ENCODE measurements at regions not wholly inside any gene's neighbourhood (a gene's known extent, or its start where the extent isn't known, plus 50 kb on each side); places are given as distances from the start of the nearest gene placed in this dataset.
A peak's percentile ranks its signal among the peaks of the same experiment; 100 is the strongest.

GRCh38 chr4:183763990-183764754 lies 105.1 kb downstream of the TRAPPC11 start:
- ATAC-seq (no peak), DNase-seq (no peak)
- Mint-ChIP-seq H3K36me3 (ENCODE audit: low read depth) (no peaks in the 10 kb centered on the region), H3K27me3 (peaks cover 7% of the 10 kb centered on the region), H3K27ac (no peak overlapping the region), H3K9me3 (no peaks in the 10 kb centered on the region), H3K4me3 (no peak overlapping the region), H3K4me1 (peaks cover 5% of the 10 kb centered on the region)

- Mint-ChIP-seq H3K4me3 (no peak overlapping the region), H3K4me1 (peaks cover 5% of the 10 kb centered on the region), H3K9me3 (no peaks in the 10 kb centered on the region), H3K27me3 (peaks cover 4% of the 10 kb centered on the region), H3K36me3 (ENCODE audit: low read depth) (no peaks in the 10 kb centered on the region), H3K27ac (no peak overlapping the region)
- DNase-seq = no peak
- ATAC-seq = no peak
Observed at GRCh38 chr4:183765251-183765911, 106.3 kb downstream of the TRAPPC11 start.

DNA sequence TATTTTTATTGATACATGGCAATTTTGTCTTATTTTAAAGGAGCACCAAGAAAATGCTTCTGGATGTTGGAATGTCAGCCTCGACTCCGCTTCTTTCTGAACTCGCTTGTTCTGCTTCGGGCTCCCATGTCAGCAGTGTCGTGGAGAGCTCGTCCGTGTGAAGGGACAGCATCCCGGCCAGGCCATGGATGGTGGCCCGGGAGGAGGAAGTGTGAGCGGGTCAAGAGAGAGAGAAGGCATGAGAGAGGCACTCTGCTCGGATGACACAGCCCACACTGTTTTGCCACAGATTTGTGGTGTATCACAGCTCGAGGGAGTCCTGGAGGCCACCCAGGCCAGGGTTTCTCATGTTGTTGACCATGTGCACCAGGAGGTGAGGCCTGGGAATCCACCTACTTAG lies 107.0 kb downstream of the TRAPPC11 start:
- Mint-ChIP-seq H3K27me3 (peaks cover 4% of the 10 kb centered on the region), H3K4me3 (no peak overlapping the region), H3K4me1 (peaks cover 5% of the 10 kb centered on the region), H3K27ac (no peak overlapping the region), H3K9me3 (no peaks in the 10 kb centered on the region), H3K36me3 (ENCODE audit: low read depth) (no peaks in the 10 kb centered on the region)
- no peak for DNase-seq
- ATAC-seq = no peak

GRCh38 chr4:183770906-183771305 lies 111.8 kb downstream of the TRAPPC11 start:
- no peaks in the 10 kb centered on the region for H3K27me3 Mint-ChIP-seq
- H3K36me3 Mint-ChIP-seq (ENCODE audit: low read depth) = no peaks in the 10 kb centered on the region
- ATAC-seq (no peak), DNase-seq (no peak)
- H3K9me3 Mint-ChIP-seq = no peaks in the 10 kb centered on the region
- H3K27ac Mint-ChIP-seq = no peak overlapping the region
- H3K4me1 Mint-ChIP-seq = no peaks in the 10 kb centered on the region
- H3K4me3 Mint-ChIP-seq = no peak overlapping the region

DNA sequence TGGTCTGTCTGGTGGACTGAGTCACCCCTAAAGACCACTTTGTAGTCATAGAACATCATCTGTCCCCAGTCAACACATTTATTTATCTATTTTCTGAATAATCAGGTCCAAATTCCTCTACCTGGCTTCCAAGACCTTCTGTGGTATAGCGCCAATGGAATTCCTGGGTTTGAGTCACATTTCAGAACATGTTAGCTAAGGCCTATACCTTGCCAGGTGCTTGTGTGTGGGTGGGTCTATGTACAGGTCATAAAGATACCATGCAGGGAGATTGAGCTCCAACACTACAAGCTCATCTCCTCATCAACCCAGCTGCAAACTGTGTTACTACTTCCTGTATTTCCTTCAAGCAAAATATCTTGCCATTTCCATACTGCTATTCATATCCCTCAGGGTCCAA lies 113.3 kb downstream of the TRAPPC11 start:
- H3K27me3 Mint-ChIP-seq = no peaks in the 10 kb centered on the region
- H3K27ac Mint-ChIP-seq = no peak overlapping the region
- DNase-seq = no peak
- no peaks in the 10 kb centered on the region for H3K4me1 Mint-ChIP-seq
- ATAC-seq = no peak
- no peaks in the 10 kb centered on the region for H3K9me3 Mint-ChIP-seq
- no peak overlapping the region for H3K4me3 Mint-ChIP-seq
- H3K36me3 Mint-ChIP-seq (ENCODE audit: low read depth) = no peaks in the 10 kb centered on the region

DNA sequence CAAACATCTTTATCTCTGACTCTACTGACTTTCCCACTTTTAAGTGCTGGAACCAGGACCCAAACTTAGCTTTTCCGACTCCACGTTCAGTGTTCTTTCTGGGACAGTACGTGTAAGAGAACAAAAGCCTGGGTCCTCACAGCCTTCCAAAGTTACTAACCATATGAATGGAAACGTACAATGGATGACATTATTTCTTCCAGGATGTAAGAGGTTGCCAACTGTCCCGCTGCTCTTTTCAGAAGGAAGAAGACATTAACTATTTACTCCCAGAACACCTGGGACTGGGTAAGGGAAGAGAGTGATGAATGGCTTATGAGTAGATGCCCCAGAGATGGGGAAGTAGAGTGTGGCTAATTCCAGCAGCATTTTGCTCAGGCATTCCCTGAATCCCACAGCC lies 114.7 kb downstream of the TRAPPC11 start:
- DNase-seq = no peak
- Mint-ChIP-seq H3K4me3 (no peak overlapping the region), H3K27ac (no peak overlapping the region), H3K9me3 (no peaks in the 10 kb centered on the region), H3K4me1 (no peaks in the 10 kb centered on the region), H3K36me3 (ENCODE audit: low read depth) (no peaks in the 10 kb centered on the region), H3K27me3 (no peaks in the 10 kb centered on the region)
- no peak for ATAC-seq

DNA sequence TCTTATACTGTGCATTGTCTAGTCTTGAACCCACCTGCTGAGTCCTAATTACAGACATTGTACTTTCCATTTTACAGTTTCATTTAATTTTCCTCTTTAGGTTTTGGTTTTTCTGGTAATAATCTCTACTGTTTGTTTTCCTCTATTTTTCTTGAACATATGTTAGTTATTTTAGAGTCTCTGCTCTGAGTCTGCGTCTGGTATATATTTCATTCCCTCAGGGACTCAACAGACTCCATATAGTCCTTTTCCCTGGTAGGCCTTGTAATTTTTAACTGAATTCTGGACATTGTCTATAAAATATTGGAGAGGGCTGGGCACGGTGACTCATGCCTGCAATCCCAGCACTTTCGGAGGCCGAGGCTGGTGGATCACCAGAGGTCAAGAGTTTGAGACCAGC lies 121.8 kb upstream of the STOX2 start:
- H3K4me3 Mint-ChIP-seq = no peak overlapping the region
- ATAC-seq = no peak
- peaks cover 23% of the 10 kb centered on the region for H3K27me3 Mint-ChIP-seq

GRCh38 chr4:183783991-183784553 lies 121.0 kb upstream of the STOX2 start:
- no peaks in the 10 kb centered on the region for H3K9me3 Mint-ChIP-seq
- H3K4me3 Mint-ChIP-seq = no peak overlapping the region
- H3K36me3 Mint-ChIP-seq (ENCODE audit: low read depth) = no peaks in the 10 kb centered on the region
- no peak overlapping the region for H3K27ac Mint-ChIP-seq
- ATAC-seq (no peak), DNase-seq (no peak)
- peaks cover 23% of the 10 kb centered on the region for H3K27me3 Mint-ChIP-seq
- H3K4me1 Mint-ChIP-seq = no peaks in the 10 kb centered on the region

More for the DNA sequence above, 121.8 kb upstream of the STOX2 start:
- Mint-ChIP-seq H3K9me3 (no peaks in the 10 kb centered on the region), H3K27ac (no peak overlapping the region), H3K4me1 (no peaks in the 10 kb centered on the region), H3K36me3 (ENCODE audit: low read depth) (no peaks in the 10 kb centered on the region)
- no peak for DNase-seq

DNA sequence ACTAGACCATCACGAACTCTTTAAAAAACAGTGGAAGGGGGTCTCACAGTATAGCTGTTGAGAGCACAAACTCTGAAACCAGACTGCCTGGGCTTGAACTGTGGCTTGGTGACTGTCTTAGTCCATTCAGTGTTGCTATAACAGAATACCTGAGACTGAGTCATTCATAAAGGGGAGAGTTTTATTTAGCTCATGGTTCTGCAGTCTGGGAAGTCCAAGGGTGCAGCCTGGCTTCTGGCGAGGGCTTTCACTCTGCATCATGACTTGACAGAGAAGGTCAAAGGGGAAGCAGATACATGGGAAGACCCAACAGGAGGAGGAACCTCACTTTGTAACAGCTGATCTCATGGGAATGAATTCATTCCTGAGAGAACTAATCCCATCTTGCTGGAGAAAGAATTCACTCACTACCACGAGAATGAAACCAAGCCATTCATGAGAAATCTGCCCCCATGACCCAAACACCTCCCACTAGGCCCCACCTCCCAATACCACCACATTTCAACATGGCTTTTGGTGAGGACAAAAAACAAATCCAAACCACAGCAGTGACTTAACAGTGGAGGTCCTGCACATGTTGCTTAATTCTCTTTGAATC lies 116.7 kb upstream of the STOX2 start:
- peaks cover 12% of the 10 kb centered on the region for H3K9me3 Mint-ChIP-seq
- H3K36me3 Mint-ChIP-seq (ENCODE audit: low read depth) = no peaks in the 10 kb centered on the region
- peaks cover 27% of the 10 kb centered on the region for H3K27me3 Mint-ChIP-seq
- no peaks in the 10 kb centered on the region for H3K4me1 Mint-ChIP-seq
- DNase-seq (no peak), ATAC-seq (no peak)
- no peak overlapping the region for H3K4me3 Mint-ChIP-seq
- H3K27ac Mint-ChIP-seq = no peak overlapping the region

DNA sequence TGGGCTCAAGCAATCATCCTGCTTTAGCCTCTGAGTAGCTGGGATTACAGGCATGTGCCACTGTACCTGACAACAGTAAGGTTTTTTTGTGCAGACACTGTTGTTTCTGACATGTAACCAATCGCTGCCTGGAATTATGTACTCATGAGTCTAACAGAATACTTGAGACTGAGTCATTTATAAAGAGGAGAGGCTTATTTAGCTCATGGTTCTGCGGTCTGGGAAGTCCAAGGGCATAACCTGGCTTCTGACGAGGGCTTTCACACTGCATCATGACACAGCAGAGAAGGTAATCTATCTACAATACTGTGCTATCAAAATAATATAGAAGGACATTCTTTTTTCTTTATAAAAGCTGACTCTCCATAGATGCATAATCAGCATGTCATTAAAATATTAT lies 115.5 kb upstream of the STOX2 start:
- ATAC-seq (no peak), DNase-seq (no peak)
- peaks cover 17% of the 10 kb centered on the region for H3K9me3 Mint-ChIP-seq
- H3K27me3 Mint-ChIP-seq = peaks cover 27% of the 10 kb centered on the region
- H3K4me3 Mint-ChIP-seq = no peak overlapping the region
- H3K36me3 Mint-ChIP-seq (ENCODE audit: low read depth) = no peaks in the 10 kb centered on the region
- H3K4me1 Mint-ChIP-seq = no peaks in the 10 kb centered on the region
- H3K27ac Mint-ChIP-seq = no peak overlapping the region

DNA sequence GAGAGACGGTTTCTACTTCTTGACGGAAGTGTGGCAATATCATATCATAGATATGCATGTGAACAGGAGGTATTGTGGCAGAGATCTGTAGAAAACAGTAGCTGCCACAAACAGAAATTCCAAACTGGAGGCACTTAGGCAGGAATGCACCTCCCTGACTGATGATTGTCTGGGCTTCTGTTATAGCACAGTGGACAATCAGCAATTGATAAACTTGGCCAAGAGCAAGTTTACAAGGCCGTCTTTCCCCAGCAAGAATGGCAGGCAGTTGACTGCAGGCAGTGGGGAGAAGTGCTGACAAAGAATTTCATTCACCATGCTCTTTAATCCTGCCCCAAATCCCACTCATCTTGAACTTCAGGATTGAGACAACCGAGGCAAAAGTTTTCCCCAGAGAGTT lies 114.4 kb upstream of the STOX2 start:
- DNase-seq (no peak), ATAC-seq (no peak)
- Mint-ChIP-seq H3K27ac (no peak overlapping the region), H3K9me3 (peaks cover 20% of the 10 kb centered on the region), H3K27me3 (peaks cover 35% of the 10 kb centered on the region), H3K4me1 (no peaks in the 10 kb centered on the region), H3K36me3 (ENCODE audit: low read depth) (peaks cover 2% of the 10 kb centered on the region), H3K4me3 (no peak overlapping the region)

DNA sequence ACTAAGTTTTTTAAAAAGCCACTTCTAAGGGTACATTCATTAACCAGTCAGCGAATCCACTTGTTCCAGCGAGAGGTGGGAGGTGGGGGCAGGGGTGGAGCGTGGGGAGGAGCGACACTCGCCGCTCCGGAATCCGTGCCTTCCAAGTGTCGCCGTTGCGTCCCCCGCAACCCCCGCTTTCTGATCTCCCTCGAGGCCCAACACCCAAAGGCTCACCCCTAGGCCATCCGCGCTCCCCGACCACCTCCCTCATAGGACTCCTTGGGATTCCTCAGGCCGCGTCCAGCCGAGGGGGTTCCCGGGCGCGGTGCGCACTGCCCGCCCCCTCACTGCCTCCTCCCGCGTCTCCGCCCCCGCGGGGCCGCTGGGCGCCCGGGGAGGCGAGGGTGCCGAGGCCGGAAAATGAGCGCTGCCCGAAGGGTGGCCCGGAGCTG lies 108.1 kb upstream of the STOX2 start:
- Mint-ChIP-seq H3K4me3 (peak overlapping the region; percentile 48), H3K4me1 (peaks cover 12% of the 10 kb centered on the region), H3K27ac (no peak overlapping the region), H3K9me3 (peaks cover 20% of the 10 kb centered on the region), H3K36me3 (ENCODE audit: low read depth) (peaks cover 2% of the 10 kb centered on the region), H3K27me3 (peaks cover 69% of the 10 kb centered on the region)
- DNase-seq (peak; percentile 12), ATAC-seq (peak; percentile 26)

- Mint-ChIP-seq H3K27ac (no peak overlapping the region), H3K36me3 (ENCODE audit: low read depth) (peaks cover 2% of the 10 kb centered on the region), H3K4me1 (peaks cover 12% of the 10 kb centered on the region), H3K27me3 (peaks cover 66% of the 10 kb centered on the region), H3K9me3 (peaks cover 16% of the 10 kb centered on the region), H3K4me3 (peak overlapping the region; percentile 36)
- DNase-seq = peak; percentile 20
- peak; percentile 50 for ATAC-seq
Observed at GRCh38 chr4:183797445-183798300, 107.4 kb upstream of the STOX2 start.
